H1 (cell line): ENCODE measurements at regions not wholly inside any gene's neighbourhood (a gene's known extent, or its start where the extent isn't known, plus 50 kb on each side); places are given as distances from the start of the nearest gene placed in this dataset.

Source experiments
- CTCF ChIA-PET: fragments of 300-600 bp; sonication (Branson Sonifier 250); formaldehyde crosslinking; loops from one replicate; lab custom pipeline; 2021; ENCODE audit not compliant: partially characterized antibody; lab: Charles Lee
- POLR2A ChIA-PET: fragments of 300-600 bp; sonication (Branson Sonifier 250); formaldehyde crosslinking; loops from one replicate; lab custom pipeline; 2021; ENCODE audit warnings: inconsistent platforms; ENCODE audit not compliant: partially characterized antibody; lab: Charles Lee
- DNase-seq, 2 experiments: peaks; one replicate each; pipeline versions ENCODE4 v3.0.0 to v3.0.0-alpha.2; 2010 to 2022; ENCODE audit warnings: low spot score in 2 of 2, low read depth in 1 of 2, mixed read lengths in 1 of 2
- FAIRE-seq: peaks from 2 replicates; lab custom pipeline; 2011; peaks lifted over from hg19 to GRCh38; lab: Jason Lieb, UNC
- H2AFZ ChIP-seq: 2 replicates; pipeline ENCODE4 v1.8.1; 2012; ENCODE audit warnings: low read length, inconsistent platforms
- H2AK5ac ChIP-seq: 2 replicates; pipeline ENCODE4 v1.6.1; 2013; ENCODE audit warnings: low read depth, low read length
- H2BK120ac ChIP-seq: replicated peaks from 2 replicates; pipeline ENCODE3; 2013; ENCODE audit warnings: low read depth, low read length, inconsistent platforms
- H2BK12ac ChIP-seq: 2 replicates; pipeline ENCODE4 v1.6.1; 2013; ENCODE audit warnings: low read depth, low read length
- H2BK15ac ChIP-seq: 2 replicates; pipeline ENCODE4 v1.6.1; 2013; ENCODE audit warnings: low read length
- H2BK20ac ChIP-seq: 2 replicates; pipeline ENCODE4 v1.6.1; 2013; ENCODE audit warnings: low read length
- H2BK5ac ChIP-seq: 2 replicates; pipeline ENCODE4 v1.6.1; 2013; ENCODE audit warnings: low read depth, low read length
- H3K14ac ChIP-seq: 2 replicates; pipeline ENCODE4 v1.6.1; 2013; ENCODE audit warnings: inconsistent platforms; ENCODE audit not compliant: insufficient read length
- H3K18ac ChIP-seq: 2 replicates; pipeline ENCODE4 v1.6.1; 2013; ENCODE audit warnings: low read length; ENCODE audit errors: extremely low read depth
- H3K23ac ChIP-seq: 2 replicates; pipeline ENCODE4 v1.6.1; 2013; ENCODE audit warnings: inconsistent platforms; ENCODE audit not compliant: insufficient read length
- H3K23me2 ChIP-seq: 2 replicates; pipeline ENCODE4 v1.6.1; 2013; ENCODE audit warnings: low read depth, low read length
- H3K27ac ChIP-seq: 2 replicates; pipeline ENCODE4 v1.6.1; 2011; ENCODE audit warnings: low read depth, low read length, inconsistent platforms
- H3K27me3 ChIP-seq, 4 experiments: replicated peaks in 1 of 4; 1 replicate in 1 of 4; 2 replicates in 3 of 4; pipeline versions ENCODE4 v1.6.1 to v1.8.1; 2011 to 2013; ENCODE audit warnings: low read length in 3 of 4, mild to moderate bottlenecking in 3 of 4, inconsistent platforms in 2 of 4, mixed read lengths in 2 of 4, moderate library complexity in 1 of 4; ENCODE audit not compliant: control insufficient read depth in 3 of 4, insufficient read depth in 3 of 4; ENCODE audit errors: extremely low read depth in 1 of 4
- H3K36me3 ChIP-seq, 4 experiments: 2 replicates each; pipeline versions ENCODE4 v1.6.1 to v1.8.1; 2011 to 2013; ENCODE audit warnings: mild to moderate bottlenecking in 4 of 4, low read length in 3 of 4, moderate library complexity in 2 of 4, control low read depth in 1 of 4, inconsistent platforms in 1 of 4; ENCODE audit not compliant: insufficient read depth in 4 of 4, control insufficient read depth in 2 of 4
- H3K4ac ChIP-seq: replicated peaks from 2 replicates; pipeline ENCODE3; 2013; ENCODE audit warnings: low read length, low read depth, mixed read lengths, inconsistent platforms; ENCODE audit not compliant: insufficient read length
- H3K4me1 ChIP-seq, 4 experiments: replicated peaks in 1 of 4; 1 replicate in 1 of 4; 2 replicates in 3 of 4; pipeline versions ENCODE4 v1.6.1 to v1.8.1; 2011 to 2013; ENCODE audit warnings: low read length in 3 of 4, inconsistent platforms in 2 of 4, mixed read lengths in 1 of 4; ENCODE audit not compliant: insufficient read depth in 4 of 4, control insufficient read depth in 3 of 4
- H3K4me2 ChIP-seq, 2 experiments: 2 replicates each; pipeline versions ENCODE4 v1.6.1 to v1.8.1; 2011 to 2013; ENCODE audit warnings: low read depth in 2 of 2, low read length in 2 of 2, control low read depth in 1 of 2, inconsistent platforms in 1 of 2, mild to moderate bottlenecking in 1 of 2; ENCODE audit not compliant: insufficient read depth in 1 of 2
- H3K4me3 ChIP-seq, 4 experiments: fragments of 200-600, 300-600 bp in 1 of 4; sonication (generic), shearing (Covaris generic), sonication (Bioruptor Twin) in 1 of 4; 2 replicates each; pipeline versions ENCODE4 v1.5.1 to v1.8.1; 2011 to 2016; ENCODE audit warnings: low read length in 4 of 4, low read depth in 3 of 4, control low read depth in 2 of 4, inconsistent platforms in 2 of 4, mild to moderate bottlenecking in 2 of 4, mixed read lengths in 1 of 4, moderate library complexity in 1 of 4; ENCODE audit not compliant: insufficient read depth in 2 of 4; ENCODE audit errors: extremely low read depth in 1 of 4
- H3K56ac ChIP-seq: replicated peaks from 2 replicates; pipeline ENCODE3; 2013; ENCODE audit warnings: low read depth, mild to moderate bottlenecking, mixed read lengths, low read length, inconsistent platforms; ENCODE audit not compliant: insufficient read length
- H3K79me1 ChIP-seq: 2 replicates; pipeline ENCODE4 v1.6.1; 2013; ENCODE audit warnings: low read depth, low read length, control low read depth
- H3K79me2 ChIP-seq, 2 experiments: 2 replicates each; pipeline versions ENCODE4 v1.6.1 to v1.8.1; 2012 to 2013; ENCODE audit warnings: low read length in 2 of 2, mild to moderate bottlenecking in 2 of 2, inconsistent platforms in 1 of 2; ENCODE audit not compliant: insufficient read depth in 2 of 2, control insufficient read depth in 1 of 2
- H3K9ac ChIP-seq, 4 experiments: replicated peaks in 1 of 4; 1 replicate in 1 of 4; 2 replicates in 3 of 4; pipeline versions ENCODE4 v1.6.1 to v1.8.1; 2011 to 2013; ENCODE audit warnings: low read depth in 3 of 4, low read length in 3 of 4, control low read depth in 2 of 4, mild to moderate bottlenecking in 2 of 4, moderate library complexity in 2 of 4, inconsistent platforms in 1 of 4; ENCODE audit errors: extremely low read depth in 1 of 4
- H3K9me3 ChIP-seq, 2 experiments: 2 replicates each; pipeline versions ENCODE4 v1.6.1 to v1.8.1; 2012 to 2013; ENCODE audit warnings: mild to moderate bottlenecking in 2 of 2, moderate library complexity in 2 of 2, control low read depth in 1 of 2, inconsistent platforms in 1 of 2, low read depth in 1 of 2, low read length in 1 of 2, mixed read lengths in 1 of 2; ENCODE audit not compliant: insufficient read depth in 2 of 2
- H4K20me1 ChIP-seq, 2 experiments: replicated peaks in 1 of 2; 2 replicates each; pipeline versions ENCODE3 to v1.8.1; 2011 to 2013; ENCODE audit warnings: inconsistent platforms in 2 of 2, low read length in 2 of 2, mild to moderate bottlenecking in 1 of 2; ENCODE audit not compliant: insufficient read depth in 2 of 2, control insufficient read depth in 1 of 2
- H4K5ac ChIP-seq: 2 replicates; pipeline ENCODE4 v1.6.1; 2013; ENCODE audit warnings: low read length, low read depth, mixed read lengths, inconsistent platforms; ENCODE audit not compliant: insufficient read length
- H4K8ac ChIP-seq: 2 replicates; pipeline ENCODE4 v1.8.0; 2013; ENCODE audit warnings: mild to moderate bottlenecking, moderate library complexity, low read length, inconsistent platforms; ENCODE audit not compliant: insufficient read depth; ENCODE audit errors: extremely low read depth
- H4K91ac ChIP-seq: replicated peaks from 2 replicates; pipeline ENCODE3; 2013; ENCODE audit warnings: low read length, mixed read lengths, inconsistent platforms; ENCODE audit not compliant: insufficient read length
- HDAC2 ChIP-seq, 2 experiments: fragments of 300-600 bp in 1 of 2; sonication (generic) in 1 of 2; IDR thresholded peaks; 2 replicates each; pipeline ENCODE4 v1.6.1; 2011 to 2012; ENCODE audit warnings: low read depth in 2 of 2, low read length in 2 of 2, mild to moderate bottlenecking in 2 of 2, moderate library complexity in 2 of 2, borderline replicate concordance in 1 of 2, inconsistent platforms in 1 of 2
- SAP30 ChIP-seq: fragments of 300-600 bp; sonication (generic); IDR thresholded peaks from 2 replicates; pipeline ENCODE4 v1.7.1; 2012; ENCODE audit warnings: low read length, moderate library complexity, mild to moderate bottlenecking, inconsistent platforms; ENCODE audit not compliant: insufficient read depth, insufficient replicate concordance
- WGBS, 2 experiments: shearing (Covaris generic) in 1 of 2; methylation state at CpG; one replicate each; pipeline versions ENCODE4 v1.1.6 to v1.1.7; 2013 to 2015; ENCODE audit warnings: low lambda C conversion rate in 2 of 2, mixed read lengths in 2 of 2, inconsistent platforms in 1 of 2, low coverage in 1 of 2, missing lambda C conversion rate in 1 of 2; ENCODE audit not compliant: insufficient replicate concordance in 2 of 2, insufficient coverage in 1 of 2, insufficient read length in 1 of 2; ENCODE audit errors: extremely low coverage in 1 of 2, missing lambda C conversion rate in 1 of 2; 5-methylcytosine and 5-hydroxymethylcytosine counted together

DNA sequence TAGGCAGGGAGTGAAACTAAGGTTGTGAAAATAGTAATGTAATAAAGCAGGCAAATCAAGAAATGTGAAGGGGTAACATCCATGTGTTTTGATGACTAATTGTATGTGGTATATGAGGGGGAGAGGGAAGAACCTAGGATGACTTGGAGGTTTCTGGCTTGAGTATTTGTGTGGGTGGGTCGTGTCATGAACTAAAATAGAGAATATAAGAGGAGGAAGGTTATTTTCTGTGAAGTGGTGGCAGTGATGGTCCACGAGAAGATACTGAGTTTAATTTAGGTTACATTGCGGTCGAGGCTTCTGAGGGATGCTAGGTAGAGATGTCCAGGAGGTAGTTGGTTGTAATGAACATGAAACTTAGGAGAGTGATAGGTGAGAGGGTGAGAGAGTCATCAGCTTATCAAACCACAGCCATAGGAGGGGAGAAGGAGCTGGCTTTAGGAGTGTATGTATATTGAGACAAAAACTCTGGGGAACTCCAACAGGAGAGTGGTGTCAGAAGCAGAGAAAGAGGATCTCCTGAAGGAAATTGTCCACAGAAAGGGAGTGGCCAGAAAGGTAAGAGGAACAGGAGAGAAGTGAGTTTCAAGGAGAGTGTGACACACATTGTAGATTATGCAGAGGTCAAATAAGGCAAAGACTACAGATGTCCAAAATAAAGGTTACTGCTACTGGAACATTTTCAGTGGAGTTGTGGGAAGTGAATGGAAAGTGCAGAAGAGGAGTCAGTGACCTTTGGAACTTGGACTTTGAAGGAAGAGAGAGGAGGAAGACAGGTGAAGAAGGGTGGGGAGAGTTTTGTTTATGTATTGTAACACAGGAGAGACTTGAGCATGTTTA, 89.0 kb upstream of the MACF1 start:
- H4K91ac ChIP-seq: no peak overlapping the region
- CTCF ChIA-PET: interaction anchor here (1.0 to 1.6 kb wide), 3 partner anchors 17 to 78 kb away, joined by 4 to 7 read pairs (median 6); no protein-coding TSS in a partner anchor
- H2BK12ac ChIP-seq: no peak overlapping the region
- no peak overlapping the region for H2AFZ ChIP-seq
- H3K4me2 ChIP-seq: no peak overlapping the region
- H3K9ac ChIP-seq: no peak overlapping the region
- H2BK20ac ChIP-seq: no peak overlapping the region
- no peak overlapping the region for H2BK5ac ChIP-seq
- no peak overlapping the region for H3K18ac ChIP-seq
- H3K14ac ChIP-seq: no peak overlapping the region
- H3K56ac ChIP-seq: no peak overlapping the region
- no peak overlapping the region for H3K27ac ChIP-seq
- no peak overlapping the region for H4K5ac ChIP-seq
- H3K4ac ChIP-seq: no peak overlapping the region
- peaks cover 0 to 3% (median 2%) of the 10 kb centered on the region in 4 experiments; a peak in 5 of 7 replicates for H3K4me1 ChIP-seq
- 88% methylated on average over 4 of the region's 4 CpGs; no CpG with 5 or more reads in 1 of the 2 experiments for WGBS, 2 experiments
- H2BK120ac ChIP-seq: no peak overlapping the region
- no peak overlapping the region for H3K23ac ChIP-seq
- peaks cover 3% of the 10 kb centered on the region; the same call in 1 of the 2 replicates for H3K23me2 ChIP-seq
- no peak overlapping the region for H4K8ac ChIP-seq
- no peak overlapping the region for H2BK15ac ChIP-seq
- H3K27me3 ChIP-seq: no peaks in the 10 kb centered on the region
- no peak for DNase-seq
- H3K79me1 ChIP-seq: peaks cover 3% of the 10 kb centered on the region; the same call in 1 of the 2 replicates
- no peak for FAIRE-seq
- peaks cover 5 to 23% of the 10 kb centered on the region in 2 experiments for H4K20me1 ChIP-seq
- POLR2A ChIA-PET: interaction anchor here (0.6 to 11.0 kb wide), 4 partner anchors 8 to 24 kb away, joined by 3 to 71 read pairs (median 6); no protein-coding TSS in a partner anchor
- H3K36me3 ChIP-seq: no peaks in the 10 kb centered on the region
- H3K4me3 ChIP-seq: no peak overlapping the region
- H2AK5ac ChIP-seq: no peak overlapping the region
- no peaks in the 10 kb centered on the region for H3K9me3 ChIP-seq
- peaks cover 27 to 96% of the 10 kb centered on the region in 2 experiments for H3K79me2 ChIP-seq
- TF ChIP-seq SAP30 (no peak), HDAC2 (IDR thresholded peaks at IDR 0.05; ENCODE audit: borderline replicate concordance in 1 of 2, low read depth in 2 of 2, low read length in 2 of 2) (no peak)
